NT2/D1 (cell line): ENCODE measurements at regions not wholly inside any gene's neighbourhood (a gene's known extent, or its start where the extent isn't known, plus 50 kb on each side); places are given as distances from the start of the nearest gene placed in this dataset.

Experiments used
- SUZ12 ChIP-seq: IDR thresholded peaks from 2 replicates; pipeline ENCODE4 v1.6.1; 2011; ENCODE audit not compliant: insufficient read length, insufficient read depth; ENCODE audit errors: extremely low read depth
- YY1 ChIP-seq: IDR thresholded peaks from 2 replicates; pipeline ENCODE4 v1.6.1; 2011; ENCODE audit not compliant: insufficient read length, insufficient read depth
- ZNF274 ChIP-seq: IDR thresholded peaks from 2 replicates; pipeline ENCODE4 v1.6.1; 2011; ENCODE audit warnings: mild to moderate bottlenecking, low read depth, low read length

DNA sequence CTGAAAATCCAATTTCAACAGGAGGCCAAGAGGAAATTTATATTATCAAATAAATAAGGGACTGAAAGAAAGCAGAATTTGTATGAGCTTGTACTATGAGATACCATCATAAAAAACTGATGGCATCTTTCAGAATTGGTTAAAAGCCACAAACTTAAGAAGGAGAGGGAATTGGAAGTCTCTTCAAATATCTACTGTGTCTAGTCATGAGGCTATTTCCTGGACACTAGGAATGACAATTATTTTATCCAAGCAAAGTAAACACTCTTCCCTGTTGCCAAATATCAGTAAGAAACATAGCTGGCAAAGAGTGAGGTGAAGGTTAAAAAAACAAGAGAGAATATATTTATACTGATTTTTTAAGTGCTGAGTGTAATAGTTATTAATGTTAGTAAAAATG is 101.5 kb upstream of the ARRDC3 start:
- TF ChIP-seq ZNF274 (no peak), YY1 (no peak), SUZ12 (no peak)
